ENCODE measurements at regions not wholly inside any gene's neighbourhood (a gene's known extent, or its start where the extent isn't known, plus 50 kb on each side); places are given as distances from the start of the nearest gene placed in this dataset.
"Not testable (repeated sequence)": the region's sequence is repeated elsewhere in the genome, so short reads cannot be mapped to it uniquely, and the experiment has no call there.

GRCh38 chr2:129482626-129483025 is 496.8 kb upstream of the RAB6C start:
- no peak for ATAC-seq (ENCODE audit: poor library complexity)
- intact Hi-C loops (cut with DNase I) = no loop called here
- no peak for DNase-seq

DNA sequence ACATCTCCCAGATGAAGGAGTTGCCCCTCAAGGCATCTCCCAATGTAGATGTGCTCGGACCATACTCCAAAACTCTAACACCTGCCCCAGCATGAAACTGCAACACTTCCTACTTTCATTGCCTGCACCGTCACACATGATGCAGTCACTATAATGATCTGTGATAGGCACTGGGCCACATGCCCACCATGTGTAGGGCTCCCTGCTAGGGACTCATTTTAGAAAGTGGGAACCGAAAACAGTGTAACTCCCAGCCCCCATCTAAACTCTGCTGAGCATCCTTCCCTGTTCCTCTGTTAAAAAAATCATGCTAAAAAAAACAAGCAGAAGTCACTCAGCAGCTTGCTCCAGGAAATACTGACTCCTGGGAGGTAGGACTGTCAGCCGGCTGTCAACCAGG is 496.1 kb upstream of the RAB6C start:
- intact Hi-C loops (cut with DNase I) = no loop called here
- ATAC-seq (ENCODE audit: poor library complexity) (no peak), DNase-seq (no peak)

DNA sequence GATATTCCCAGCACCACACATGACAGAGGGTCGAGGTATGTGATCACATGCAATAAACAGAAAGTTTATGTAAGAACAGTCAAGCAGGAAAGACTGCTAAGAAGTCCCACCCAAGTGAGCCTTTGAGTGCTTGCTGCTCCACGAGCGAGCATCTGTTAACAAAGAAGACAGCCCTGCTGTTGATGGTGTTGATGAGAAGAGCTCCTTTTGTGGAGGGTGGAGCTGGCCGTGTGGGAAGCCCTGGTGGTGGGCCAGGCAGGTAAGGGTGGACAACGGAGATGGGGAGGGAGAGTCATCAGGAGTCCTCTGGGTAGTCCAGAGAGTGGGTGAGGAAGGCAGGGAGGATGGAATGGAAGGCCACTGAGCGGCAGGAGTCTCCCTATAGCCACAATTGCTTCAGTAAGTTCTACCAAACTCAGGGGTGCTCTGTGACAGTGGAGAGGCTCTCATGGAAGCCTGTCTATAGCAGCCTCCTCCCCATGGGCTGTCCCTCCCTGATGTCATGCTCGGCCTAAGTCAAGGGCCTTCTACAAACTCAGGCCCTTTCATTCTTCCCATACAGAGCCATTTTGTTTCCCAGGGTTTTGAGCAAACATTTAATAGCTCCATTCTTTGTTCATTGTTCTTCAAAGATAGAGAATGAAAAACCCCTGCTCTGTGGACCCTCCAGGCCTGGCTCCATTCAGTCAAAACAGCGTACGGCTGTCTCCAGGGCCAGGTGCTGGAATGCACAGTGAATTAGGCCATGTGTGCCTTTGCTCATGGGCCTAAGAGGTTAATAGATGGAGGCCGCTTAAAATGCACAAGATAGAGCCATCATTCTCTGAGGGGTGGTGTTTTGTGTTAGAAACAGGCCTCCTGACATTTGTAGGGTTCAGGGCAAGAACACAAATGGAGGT is 494.2 kb upstream of the RAB6C start:
- no peak for ATAC-seq (ENCODE audit: poor library complexity)
- intact Hi-C loops (cut with DNase I) = no loop called here
- no peak for DNase-seq

DNA sequence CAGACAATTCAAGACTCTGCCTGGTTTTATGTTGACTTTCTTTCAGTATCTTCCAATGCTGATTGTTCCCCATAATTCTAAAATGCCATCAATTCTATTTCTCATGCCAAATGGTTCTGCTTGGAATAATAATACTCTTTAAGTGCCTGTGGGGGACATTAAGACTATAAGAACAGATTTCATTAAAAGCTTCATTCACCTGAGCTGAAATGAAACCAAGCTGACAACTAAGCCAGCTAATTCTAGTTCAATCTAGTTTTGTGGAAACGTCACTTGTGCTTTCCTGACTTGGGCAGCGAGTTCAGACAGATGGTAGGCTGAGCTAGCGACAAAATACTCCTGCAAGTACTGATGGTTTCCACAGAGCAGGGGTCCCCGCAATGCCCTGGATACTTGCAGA is 491.1 kb upstream of the RAB6C start:
- intact Hi-C loops (cut with DNase I) = no loop called here
- no peak for DNase-seq
- no peak for ATAC-seq (ENCODE audit: poor library complexity)

DNA sequence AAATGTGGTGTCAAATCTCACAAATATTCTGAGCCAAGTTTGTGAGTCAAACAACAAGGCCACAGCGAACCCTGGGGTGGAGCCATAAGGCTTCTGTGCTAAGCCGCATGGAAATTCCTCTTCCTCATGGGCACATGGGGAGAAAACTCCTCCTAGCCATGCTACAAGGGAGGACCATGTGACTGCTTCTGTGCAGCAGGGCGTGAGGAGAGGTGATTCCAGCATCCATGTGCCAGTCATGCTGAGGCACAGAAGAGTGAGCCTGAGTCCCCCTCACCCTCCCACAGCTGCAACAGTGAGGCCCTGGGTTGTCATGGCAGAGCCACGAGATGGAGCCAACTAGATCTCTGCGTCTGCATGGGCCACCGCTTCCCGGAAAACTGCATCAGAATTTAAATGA is 488.8 kb upstream of the RAB6C start:
- DNase-seq (no peak), ATAC-seq (ENCODE audit: poor library complexity) (no peak)
- intact Hi-C loops (cut with DNase I) = no loop called here

- DNase-seq (no peak), ATAC-seq (ENCODE audit: poor library complexity) (no peak)
- intact Hi-C loops (cut with DNase I) = no loop called here
These were observed 488.2 kb upstream of the RAB6C start for GRCh38 chr2:129491308-129491707.

DNA sequence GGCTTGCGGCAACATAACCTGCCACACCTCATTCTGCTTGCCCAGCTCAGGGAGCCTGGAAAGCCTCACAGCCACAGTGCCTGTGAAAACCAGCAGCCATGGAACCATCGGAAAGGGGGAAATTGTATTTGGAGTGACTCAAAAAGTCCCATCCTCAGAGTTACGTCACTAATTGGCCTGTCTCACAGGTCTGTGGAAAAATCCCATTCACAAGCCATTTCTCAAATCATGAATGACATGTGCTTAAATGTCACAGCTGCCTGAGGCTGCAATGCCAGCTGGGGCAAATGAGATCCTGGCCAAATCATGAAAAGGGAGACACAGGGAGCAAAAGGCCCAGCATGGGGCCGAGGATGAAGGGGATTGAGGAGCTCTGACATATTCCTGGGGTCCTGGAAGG is 486.9 kb upstream of the RAB6C start:
- DNase-seq = no peak
- intact Hi-C loops (cut with DNase I) = no loop called here
- ATAC-seq (ENCODE audit: poor library complexity) = no peak

DNA sequence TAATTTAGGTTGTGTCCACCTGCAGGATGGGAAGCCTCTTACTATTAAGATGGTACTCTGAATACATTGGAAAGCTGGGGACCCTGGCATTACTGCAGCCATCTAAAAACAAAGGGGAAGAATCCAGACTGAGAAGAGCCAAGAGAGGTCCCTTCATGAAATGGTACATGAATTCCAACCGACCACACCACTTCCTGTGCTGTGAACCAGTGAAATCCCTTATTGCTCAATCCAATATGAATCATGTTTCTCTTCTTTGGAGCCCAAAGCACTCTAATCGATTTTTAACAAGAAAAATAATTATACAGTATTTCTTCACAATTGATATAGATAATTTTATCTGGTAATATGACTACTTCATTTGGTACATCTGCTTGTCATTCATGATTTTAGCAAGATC is 479.7 kb upstream of the RAB6C start:
- ATAC-seq (ENCODE audit: poor library complexity) (no peak), DNase-seq (no peak)
- intact Hi-C loops (cut with DNase I) = no loop called here

- intact Hi-C loops (cut with DNase I) = no loop called here
- DNase-seq = no peak
- no peak for ATAC-seq (ENCODE audit: poor library complexity)
These were observed 476.7 kb upstream of the RAB6C start for GRCh38 chr2:129502781-129503180.

DNA sequence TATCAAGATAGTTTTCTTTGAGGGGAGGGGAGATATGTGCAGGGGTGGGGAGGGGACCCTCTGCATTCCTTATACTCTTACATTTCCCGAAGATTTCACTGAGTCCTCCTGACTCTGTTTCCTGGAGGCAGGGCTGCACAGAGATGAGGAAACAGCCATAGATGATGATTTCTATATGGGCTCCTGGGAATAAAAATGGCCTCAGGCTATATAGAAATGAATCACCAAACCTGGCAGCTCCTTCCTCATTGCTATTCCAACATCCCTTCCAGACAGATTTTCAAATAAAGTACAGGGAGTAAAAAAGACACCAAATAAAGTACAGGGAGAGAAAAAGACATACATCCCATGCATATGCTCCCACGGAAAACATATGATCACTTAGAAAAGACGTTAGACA is 474.8 kb upstream of the RAB6C start:
- intact Hi-C loops (cut with DNase I) = no loop called here
- DNase-seq = no peak
- ATAC-seq (ENCODE audit: poor library complexity) = no peak

DNA sequence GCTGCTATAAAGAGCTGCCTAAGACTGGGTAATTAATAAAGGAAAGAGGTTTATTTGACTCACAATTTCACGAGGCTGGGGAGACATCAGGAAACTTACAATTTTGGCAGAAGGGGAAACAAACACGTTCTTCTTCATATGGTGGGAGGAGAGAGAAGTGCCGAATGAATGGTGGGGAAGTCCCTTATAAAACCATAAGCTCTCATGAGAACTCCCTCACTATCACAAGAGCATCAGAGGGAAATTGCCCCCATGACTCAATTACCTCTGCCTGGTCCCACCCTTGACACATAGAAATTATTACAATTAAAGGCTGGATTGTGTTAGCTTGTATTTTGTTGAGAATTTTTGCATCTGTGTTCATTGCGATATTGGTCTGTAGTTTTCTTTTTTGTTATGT is 460.5 kb upstream of the RAB6C start:
- ATAC-seq (ENCODE audit: poor library complexity) = no peak
- DNase-seq = no peak
- intact Hi-C loops (cut with DNase I) = no loop called here

GRCh38 chr2:129532158-129532557 is 447.3 kb upstream of the RAB6C start:
- intact Hi-C loops (cut with DNase I); ATAC-seq (ENCODE audit: poor library complexity); DNase-seq: not testable (repeated sequence)

- intact Hi-C loops (cut with DNase I) = no loop called here
- no peak for ATAC-seq (ENCODE audit: poor library complexity)
- no peak for DNase-seq
These were observed 430.6 kb upstream of the RAB6C start for GRCh38 chr2:129548880-129549279.

DNA sequence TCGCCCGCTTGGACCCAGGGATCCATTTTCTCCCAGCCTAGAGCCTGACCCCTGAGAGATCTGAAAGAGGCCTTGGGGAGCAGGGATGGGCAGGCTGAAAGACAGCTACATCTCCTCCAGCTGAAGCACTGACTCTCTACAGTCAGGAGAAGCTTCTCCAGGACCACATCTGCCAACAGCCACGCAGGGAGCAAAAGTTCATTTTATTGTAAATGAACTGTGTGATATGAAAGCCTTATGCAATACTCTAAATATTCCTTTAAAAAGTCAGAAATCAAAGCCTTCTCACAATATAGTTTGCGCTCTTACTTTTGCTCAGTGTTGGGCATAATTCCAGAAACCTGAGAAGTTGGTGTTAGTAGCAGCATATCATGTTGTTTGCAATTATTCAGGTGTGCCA is 428.9 kb upstream of the RAB6C start:
- ATAC-seq (ENCODE audit: poor library complexity) = no peak
- intact Hi-C loops (cut with DNase I) = no loop called here
- no peak for DNase-seq

DNA sequence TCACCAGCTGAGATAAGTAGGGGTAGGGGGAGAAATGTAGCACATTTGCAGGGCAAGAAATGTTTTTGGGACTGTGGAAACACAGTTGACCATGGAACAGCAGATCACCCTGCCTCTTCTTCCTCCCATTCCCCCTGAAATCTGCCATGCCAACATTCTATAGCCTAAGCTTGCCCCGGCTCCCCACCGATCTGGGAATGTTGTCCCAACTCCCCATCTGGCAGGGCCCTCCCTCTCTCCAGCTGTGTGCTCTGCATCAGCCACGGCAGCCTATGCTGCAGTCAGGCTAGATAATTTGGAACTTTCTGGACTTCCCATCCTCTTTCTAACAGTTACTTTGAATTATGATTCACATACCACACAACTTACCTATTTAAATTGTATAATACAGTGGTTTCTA is 425.1 kb upstream of the RAB6C start:
- DNase-seq (no peak), ATAC-seq (ENCODE audit: poor library complexity) (no peak)
- intact Hi-C loops (cut with DNase I) = no loop called here

DNA sequence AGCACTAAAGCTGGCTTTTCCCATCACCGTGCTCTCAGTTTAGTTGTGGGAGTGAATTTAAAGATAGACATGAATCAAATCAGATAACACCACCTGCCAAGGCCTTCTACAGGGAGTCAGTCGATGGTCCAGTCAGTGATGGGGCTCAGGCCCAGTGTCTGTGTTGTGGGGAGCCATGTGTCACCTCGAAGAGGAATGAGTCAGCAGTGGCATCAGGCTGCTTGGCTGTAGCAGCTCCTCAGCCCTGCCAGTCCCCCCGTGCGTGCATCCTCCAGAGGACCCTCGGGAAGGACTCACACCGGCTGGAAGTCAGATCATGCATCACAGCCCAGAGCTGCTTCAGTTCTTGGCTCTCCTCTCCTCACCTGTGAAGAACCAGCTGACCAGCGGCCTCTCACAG is 420.4 kb upstream of the RAB6C start:
- intact Hi-C loops (cut with DNase I) = no loop called here
- DNase-seq (no peak), ATAC-seq (ENCODE audit: poor library complexity) (no peak)

GRCh38 chr2:129565551-129566109 is 413.8 kb upstream of the RAB6C start:
- DNase-seq (no peak), ATAC-seq (ENCODE audit: poor library complexity) (no peak)
- intact Hi-C loops (cut with DNase I) = no loop called here

GRCh38 chr2:129570812-129571211 is 408.7 kb upstream of the RAB6C start:
- ATAC-seq (ENCODE audit: poor library complexity); intact Hi-C loops (cut with DNase I); DNase-seq: not testable (repeated sequence)

GRCh38 chr2:129575431-129575830 is 404.0 kb upstream of the RAB6C start:
- intact Hi-C loops (cut with DNase I) = no loop called here
- DNase-seq (no peak), ATAC-seq (ENCODE audit: poor library complexity) (no peak)

DNA sequence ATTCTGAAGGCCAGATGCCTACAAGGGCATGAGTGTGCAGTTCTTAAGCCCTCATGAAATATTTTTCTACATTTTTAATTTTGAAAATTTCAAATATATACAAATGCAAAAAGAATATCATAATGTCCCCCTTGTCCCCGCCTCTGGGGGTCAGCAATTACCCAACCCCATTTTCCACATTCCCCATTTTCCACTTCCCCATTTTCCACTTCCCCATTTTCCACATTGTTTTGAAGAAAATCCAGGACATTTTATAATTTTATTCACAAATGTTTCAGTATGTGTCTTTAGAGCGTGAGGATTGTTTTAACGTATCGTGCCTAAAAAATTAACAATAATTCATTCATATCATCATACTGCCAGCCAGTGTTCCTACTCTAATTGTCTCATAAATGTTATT is 403.6 kb upstream of the RAB6C start:
- ATAC-seq (ENCODE audit: poor library complexity) (no peak), DNase-seq (no peak)
- intact Hi-C loops (cut with DNase I) = no loop called here

DNA sequence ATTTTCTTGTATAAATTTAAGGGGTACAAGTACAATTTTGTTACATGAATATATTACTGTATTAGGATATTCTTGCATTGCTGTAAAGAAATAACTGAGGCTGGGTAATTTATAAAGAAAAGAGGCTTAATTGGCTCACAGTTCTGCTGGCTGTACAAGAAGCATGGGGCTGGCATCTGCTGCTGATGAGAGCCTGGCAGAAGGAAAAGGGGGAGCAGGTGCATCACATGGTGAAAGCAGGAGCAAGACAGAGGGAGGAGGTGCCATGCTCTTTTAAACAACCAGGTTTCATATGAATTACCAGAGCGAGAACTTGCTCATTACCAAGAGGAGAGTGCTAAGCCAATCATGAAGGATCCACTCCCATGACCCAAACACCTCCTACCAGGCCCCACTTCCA is 399.5 kb upstream of the RAB6C start:
- DNase-seq (no peak), ATAC-seq (ENCODE audit: poor library complexity) (no peak)
- intact Hi-C loops (cut with DNase I) = no loop called here
